ENCODE measurements at regions not wholly inside any gene's neighbourhood (a gene's known extent, or its start where the extent isn't known, plus 50 kb on each side); places are given as distances from the start of the nearest gene placed in this dataset.

- TF ChIP-seq CTCF (IDR thresholded peaks at IDR 0.05), result no peak
Observed at GRCh38 chr1:228798035-228798434, 62.8 kb downstream of the RHOU start.

GRCh38 chr1:228798548-228798947 is 63.3 kb downstream of the RHOU start:
- TF ChIP-seq CTCF (IDR thresholded peaks at IDR 0.05), result no peak

GRCh38 chr1:228799924-228800323 is 64.6 kb downstream of the RHOU start:
- no peak for TF ChIP-seq CTCF (IDR thresholded peaks at IDR 0.05)

GRCh38 chr1:228801068-228801467 is 65.8 kb downstream of the RHOU start:
- TF ChIP-seq CTCF (IDR thresholded peaks at IDR 0.05), result no peak

GRCh38 chr1:228802386-228803220 is 67.3 kb downstream of the RHOU start:
- TF ChIP-seq CTCF (IDR thresholded peaks at IDR 0.05), result no peak

- no peak for TF ChIP-seq CTCF (IDR thresholded peaks at IDR 0.05)
Observed at GRCh38 chr1:228803421-228803820, 68.1 kb downstream of the RHOU start.

GRCh38 chr1:228804173-228804572 is 68.9 kb downstream of the RHOU start:
- TF ChIP-seq CTCF (IDR thresholded peaks at IDR 0.05), result no peak
